ENCODE measurements at regions not wholly inside any gene's neighbourhood (a gene's known extent, or its start where the extent isn't known, plus 50 kb on each side); places are given as distances from the start of the nearest gene placed in this dataset.

- no peak overlapping the region for H3K27ac ChIP-seq
Observed at GRCh38 chr4:138537731-138538490, 295.8 kb upstream of the SLC7A11 start.

GRCh38 chr4:138535316-138535715, 293.2 kb upstream of the SLC7A11 start:
- WGBS, 2 donors = 63 to 64% methylated on average over 2 of the region's 2 CpGs
- H3K36me3 ChIP-seq = no peaks in the 10 kb centered on the region
- TF ChIP-seq POLR2A (IDR thresholded peaks at IDR 0.05) (no peak), CTCF (IDR thresholded peaks at IDR 0.05) (no peak)
- DNase-seq = no peak
- H3K27ac ChIP-seq = no peak overlapping the region
- intact Hi-C loops (cut with DNase I) = no loop called here
- H3K4me1 ChIP-seq = no peaks in the 10 kb centered on the region
- peaks cover 0 to 12% (median 0%) of the 10 kb centered on the region in 3 donors for H3K9me3 ChIP-seq
- H3K27me3 ChIP-seq = no peaks in the 10 kb centered on the region
- no peak overlapping the region for H3K4me3 ChIP-seq

More at GRCh38 chr4:138537731-138538490, 295.8 kb upstream of the SLC7A11 start:
- H3K9me3 ChIP-seq = no peaks in the 10 kb centered on the region
- intact Hi-C loops (cut with DNase I) = no loop called here
- no peak for DNase-seq
- no peaks in the 10 kb centered on the region for H3K36me3 ChIP-seq
- TF ChIP-seq POLR2A (IDR thresholded peaks at IDR 0.05) = no peak
- 59 to 75% methylated on average over 4 of the region's 4 CpGs for WGBS, 2 donors
- H3K4me1 ChIP-seq = no peaks in the 10 kb centered on the region
- no peaks in the 10 kb centered on the region for H3K27me3 ChIP-seq
- no peak overlapping the region for H3K4me3 ChIP-seq

GRCh38 chr4:138522366-138522765, 280.2 kb upstream of the SLC7A11 start:
- intact Hi-C loops (cut with DNase I) = no loop called here
- no peak for DNase-seq
- H3K9me3 ChIP-seq = no peaks in the 10 kb centered on the region
- no peak overlapping the region for H3K27ac ChIP-seq
- no peaks in the 10 kb centered on the region for H3K36me3 ChIP-seq
- no peaks in the 10 kb centered on the region for H3K27me3 ChIP-seq
- WGBS, 2 donors = 71 to 75% methylated on average over 1 of the region's 1 CpG
- no peaks in the 10 kb centered on the region for H3K4me1 ChIP-seq
- TF ChIP-seq POLR2A (IDR thresholded peaks at IDR 0.05) = no peak
- TF ChIP-seq CTCF (IDR thresholded peaks at IDR 0.05) = peak in 2 of 6 experiments; percentile 27 to 63
- no peak overlapping the region for H3K4me3 ChIP-seq

GRCh38 chr4:138521809-138522208, 279.7 kb upstream of the SLC7A11 start:
- 78% methylated on average over 3 of the region's 4 CpGs; no CpG with 5 or more reads in 1 of the 2 donors for WGBS, 2 donors
- no peak overlapping the region for H3K27ac ChIP-seq
- no peak overlapping the region for H3K4me3 ChIP-seq
- no peaks in the 10 kb centered on the region for H3K36me3 ChIP-seq
- H3K4me1 ChIP-seq = no peaks in the 10 kb centered on the region
- no peak for DNase-seq
- H3K9me3 ChIP-seq = no peaks in the 10 kb centered on the region
- no peak for TF ChIP-seq POLR2A (IDR thresholded peaks at IDR 0.05)
- TF ChIP-seq CTCF (IDR thresholded peaks at IDR 0.05) = no peak
- H3K27me3 ChIP-seq = no peaks in the 10 kb centered on the region
- intact Hi-C loops (cut with DNase I) = no loop called here

- H3K27ac ChIP-seq = no peak overlapping the region
- no peaks in the 10 kb centered on the region for H3K4me1 ChIP-seq
- intact Hi-C loops (cut with DNase I) = no loop called here
- no peaks in the 10 kb centered on the region for H3K36me3 ChIP-seq
- no peak overlapping the region for H3K4me3 ChIP-seq
- TF ChIP-seq CTCF (IDR thresholded peaks at IDR 0.05) (no peak), POLR2A (IDR thresholded peaks at IDR 0.05) (no peak)
- H3K27me3 ChIP-seq = no peaks in the 10 kb centered on the region
- no peak for DNase-seq
- H3K9me3 ChIP-seq = no peaks in the 10 kb centered on the region
- 30 to 41% methylated on average over 2 of the region's 2 CpGs for WGBS, 2 donors
Observed at GRCh38 chr4:138519436-138519835, 277.3 kb upstream of the SLC7A11 start.

All from esophagus squamous epithelium (tissue), 5 donors.